Ureter (tissue), 1 donor: ENCODE measurements at regions not wholly inside any gene's neighbourhood (a gene's known extent, or its start where the extent isn't known, plus 50 kb on each side); places are given as distances from the start of the nearest gene placed in this dataset.
"Not testable (repeated sequence)": the region's sequence is repeated elsewhere in the genome, so short reads cannot be mapped to it uniquely, and the experiment has no call there.

Experiments
- DNase-seq: peaks from one replicate; pipeline ENCODE4 v3.0.0-alpha.2; 2020; ENCODE audit warnings: low spot score
- donor health status: DM: yes; HTN: yes; CAD: no.

GRCh38 chr7:66537380-66537779 lies 91.3 kb upstream of the KCTD7 start:
- DNase-seq = no peak

DNA sequence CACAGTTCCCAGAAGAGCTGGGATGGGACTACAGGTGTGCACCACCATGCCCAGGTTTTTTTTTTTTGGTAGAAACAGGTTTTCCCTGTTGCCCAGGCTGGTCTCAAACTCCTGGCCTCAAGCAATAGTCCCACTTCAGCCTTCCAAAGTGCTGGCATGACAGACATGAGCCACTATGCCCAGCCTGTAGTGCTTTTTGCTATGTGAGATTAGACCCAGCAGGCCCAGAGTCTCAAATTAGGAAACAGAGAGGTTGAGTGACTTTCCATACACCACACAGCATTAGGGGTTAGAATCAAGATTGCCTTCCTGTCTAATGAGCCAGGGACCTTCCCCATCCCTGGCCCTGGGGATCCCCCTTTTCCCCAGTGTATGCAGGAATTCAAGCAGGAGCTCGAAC lies 90.8 kb upstream of the KCTD7 start:
- no peak for DNase-seq

- no peak for DNase-seq
Observed at GRCh38 chr7:66539264-66539623, 89.4 kb upstream of the KCTD7 start.

DNA sequence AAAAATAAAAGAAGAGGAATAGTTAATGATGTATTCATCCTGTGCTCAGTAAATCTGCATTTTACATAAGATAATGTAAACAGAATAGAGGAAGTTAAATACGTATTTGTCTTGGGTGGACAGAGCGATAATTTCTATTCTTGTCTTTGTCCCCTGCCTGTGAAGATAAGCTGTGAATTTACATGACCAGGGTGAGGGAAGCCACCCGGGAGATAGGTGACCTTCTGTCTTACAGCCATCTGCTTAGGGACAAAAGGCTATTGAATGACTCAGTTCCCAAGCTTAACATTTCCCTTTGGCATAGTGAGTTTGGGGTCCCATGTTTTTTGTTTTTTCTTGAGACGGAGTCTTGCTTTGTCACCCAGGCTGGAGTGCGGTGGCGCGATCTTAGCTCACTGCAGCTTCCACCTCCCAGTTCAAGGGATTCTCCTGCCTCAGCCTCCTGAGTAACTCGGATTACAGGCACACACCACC lies 88.7 kb upstream of the KCTD7 start:
- DNase-seq = no peak

- DNase-seq = no peak
Observed at GRCh38 chr7:66542049-66542448, 86.6 kb upstream of the KCTD7 start.

DNA sequence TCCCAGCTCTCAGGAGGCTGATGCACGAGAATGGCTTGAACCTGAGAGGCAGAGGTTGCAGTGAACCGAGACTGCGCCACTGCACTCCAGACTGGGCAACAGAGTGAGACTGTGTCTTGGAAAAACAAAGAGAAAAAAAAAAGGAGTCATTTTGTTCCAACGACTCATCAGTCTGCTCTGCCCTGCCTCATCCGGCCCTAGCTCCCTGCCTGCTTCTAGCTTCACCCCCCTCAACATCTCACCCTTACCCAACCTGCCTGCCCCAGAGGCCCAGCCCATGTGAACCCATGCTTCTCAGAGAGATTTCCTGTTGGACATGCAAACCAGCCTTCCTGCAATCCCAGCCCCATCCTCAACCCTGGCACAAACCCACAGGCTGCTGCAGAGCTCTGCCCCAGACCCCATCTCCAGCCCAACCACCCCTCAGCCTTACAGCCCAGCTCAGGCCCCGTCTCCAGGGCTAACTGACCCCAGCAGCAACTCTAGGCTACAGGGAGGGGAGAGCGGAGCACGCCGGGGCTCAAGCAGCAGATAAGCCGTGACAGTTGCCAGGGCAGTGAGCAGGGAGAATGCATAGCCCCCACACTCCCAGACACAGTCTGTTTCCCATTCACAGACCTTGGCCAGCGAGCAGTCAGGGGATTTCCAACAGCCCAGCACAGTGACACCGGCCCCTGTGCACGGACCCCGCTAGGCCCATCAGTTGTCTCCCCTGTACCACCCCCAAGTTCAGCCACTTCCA lies 86.0 kb upstream of the KCTD7 start:
- no peak for DNase-seq

- DNase-seq = no peak
Observed at GRCh38 chr7:66549466-66549865, 79.2 kb upstream of the KCTD7 start.

- no peak for DNase-seq
Observed at GRCh38 chr7:66553001-66553400, 75.7 kb upstream of the KCTD7 start.

- not testable (repeated sequence) for DNase-seq
Observed at GRCh38 chr7:66553675-66554074, 75.0 kb upstream of the KCTD7 start.

GRCh38 chr7:66554291-66554690 lies 74.4 kb upstream of the KCTD7 start:
- DNase-seq = not testable (repeated sequence)

DNA sequence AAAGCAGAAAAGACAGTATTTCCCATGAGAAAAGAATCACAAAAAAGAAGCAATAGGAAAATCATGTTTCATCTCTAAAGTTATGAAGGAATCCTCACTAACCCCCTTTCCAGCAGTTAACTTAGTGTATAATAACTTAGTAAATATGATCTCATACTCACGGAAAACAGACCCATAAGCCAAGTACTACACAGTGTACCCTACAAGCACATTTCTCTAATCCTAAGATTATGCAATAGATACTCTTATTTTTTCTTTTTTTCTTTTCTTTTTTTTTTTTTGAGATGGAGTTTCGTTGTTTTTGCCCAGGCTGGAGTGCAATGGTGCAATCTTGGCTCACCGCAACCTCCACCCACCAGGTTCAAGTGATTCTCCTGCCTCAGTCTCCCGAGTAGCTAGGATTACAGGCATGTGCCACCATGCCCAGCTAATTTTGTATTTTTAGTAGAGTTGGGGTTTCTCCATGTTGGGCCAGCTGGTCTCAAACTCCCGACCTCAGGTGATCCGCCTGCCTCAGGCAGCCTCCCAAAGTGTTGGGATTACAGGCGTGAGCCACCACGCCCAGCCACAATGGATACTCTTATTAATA lies 73.7 kb upstream of the KCTD7 start:
- DNase-seq = not testable (repeated sequence)

DNA sequence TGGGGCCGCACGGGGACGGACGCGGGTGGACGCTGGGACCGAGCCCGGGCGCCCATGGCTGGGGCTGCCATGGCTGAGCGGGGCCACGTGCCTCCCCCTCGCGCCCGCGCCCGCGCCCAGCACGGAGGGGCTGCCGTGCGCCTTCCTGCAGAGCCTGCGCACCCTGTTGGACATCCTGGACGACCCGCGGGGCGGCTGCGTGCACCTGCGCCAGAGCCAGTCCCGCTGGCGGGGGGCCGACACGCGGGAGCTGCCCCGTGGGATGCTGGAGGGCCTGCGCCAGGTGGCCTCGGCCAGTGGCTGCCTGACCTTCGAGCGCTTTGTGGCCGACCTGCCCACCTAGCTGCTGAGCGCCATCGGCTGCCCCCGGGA lies 72.5 kb upstream of the KCTD7 start:
- DNase-seq = no peak

DNA sequence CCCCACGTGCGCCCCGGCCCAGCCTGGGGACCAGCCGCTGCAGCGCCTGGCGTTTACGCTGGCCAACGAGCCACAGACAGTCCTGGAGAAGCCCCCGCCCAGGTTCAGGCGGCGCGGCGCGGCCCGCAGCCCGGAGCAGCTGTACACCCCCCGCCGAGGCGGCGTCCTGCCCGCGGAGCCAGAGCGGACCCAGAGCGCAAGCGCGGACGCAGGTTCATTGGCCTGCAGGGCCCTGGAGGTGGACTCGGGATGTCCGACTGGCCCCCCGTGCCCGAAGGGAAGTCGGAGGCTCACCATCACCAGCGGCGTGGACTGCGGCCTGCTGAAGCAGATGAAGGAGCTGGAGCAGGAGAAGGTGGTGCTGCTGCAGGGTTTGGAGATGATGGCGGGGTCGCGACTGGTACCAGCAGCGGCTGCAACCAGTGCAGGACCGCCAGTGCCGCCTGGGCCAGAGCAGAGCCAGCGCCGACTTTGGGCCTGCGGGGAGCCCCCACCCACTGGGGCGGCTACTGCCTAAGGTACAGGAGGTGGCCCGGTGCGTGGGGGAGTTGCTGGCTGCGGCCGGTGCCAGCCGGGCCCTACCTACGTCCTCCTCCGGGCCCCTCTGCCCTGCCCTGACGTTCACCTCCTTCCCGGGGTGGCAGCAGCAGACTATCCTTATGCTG lies 72.0 kb upstream of the KCTD7 start:
- DNase-seq = no peak

- DNase-seq = peak; percentile 74
Observed at GRCh38 chr7:66557214-66558200, 71.2 kb upstream of the KCTD7 start.

GRCh38 chr7:66558201-66558641 lies 70.5 kb upstream of the KCTD7 start:
- no peak for DNase-seq

DNA sequence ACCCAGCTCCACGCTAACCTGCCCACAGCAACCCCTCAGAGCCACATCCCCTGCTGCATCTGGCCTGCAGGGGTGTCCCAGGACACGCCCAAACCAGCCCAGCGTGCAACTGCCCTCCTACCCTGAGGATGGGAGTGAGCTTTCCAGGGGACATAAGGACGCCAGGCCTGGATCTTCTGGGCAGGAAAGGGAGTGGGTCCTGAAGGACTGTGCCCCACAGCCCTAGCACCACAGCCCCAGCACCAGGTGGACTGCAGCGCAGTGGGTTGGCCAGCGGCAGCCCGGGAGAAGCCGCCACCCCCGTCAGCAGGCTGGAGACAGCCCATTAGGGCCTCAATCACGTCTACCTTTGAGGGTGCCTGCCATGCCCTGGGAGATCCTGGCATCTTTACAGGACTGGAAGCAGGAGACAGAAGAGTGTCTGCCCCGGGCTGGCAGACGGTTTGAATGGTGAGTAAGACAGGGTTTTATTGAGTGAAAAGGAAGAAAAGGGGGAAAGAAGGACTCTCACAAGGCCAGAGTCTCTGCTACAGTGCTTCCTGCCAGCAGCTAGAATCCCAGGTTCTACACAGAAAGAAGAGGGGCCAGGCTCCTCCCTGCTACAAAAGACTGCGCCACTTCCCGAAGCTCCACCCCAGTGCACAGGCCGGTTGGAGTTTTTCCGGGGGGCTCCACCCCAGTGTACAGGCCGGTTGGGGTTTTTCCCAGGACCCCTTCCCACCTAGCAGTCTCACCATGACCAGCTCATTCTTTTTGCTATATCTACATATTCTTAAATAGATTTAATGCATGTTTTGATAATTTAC lies 69.8 kb upstream of the KCTD7 start:
- DNase-seq = no peak

DNA sequence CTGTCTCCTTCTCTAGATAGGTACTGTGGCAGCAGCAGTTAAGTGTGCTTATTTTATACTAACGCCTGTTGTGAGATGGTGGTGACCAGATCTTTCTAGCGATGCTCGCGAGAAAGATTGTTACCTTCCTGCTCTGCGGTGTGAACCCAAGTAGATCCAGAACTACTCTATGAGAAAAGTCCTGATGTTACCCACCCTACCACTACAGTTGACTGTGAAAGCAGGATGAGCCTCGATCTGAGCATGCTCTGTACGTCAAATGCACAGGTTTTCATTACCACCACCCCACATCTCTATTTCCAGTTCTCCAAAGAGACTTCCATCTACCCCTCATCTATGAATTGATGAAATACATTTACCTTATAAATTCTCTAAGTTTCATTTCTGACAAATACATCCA lies 64.6 kb upstream of the KCTD7 start:
- no peak for DNase-seq

DNA sequence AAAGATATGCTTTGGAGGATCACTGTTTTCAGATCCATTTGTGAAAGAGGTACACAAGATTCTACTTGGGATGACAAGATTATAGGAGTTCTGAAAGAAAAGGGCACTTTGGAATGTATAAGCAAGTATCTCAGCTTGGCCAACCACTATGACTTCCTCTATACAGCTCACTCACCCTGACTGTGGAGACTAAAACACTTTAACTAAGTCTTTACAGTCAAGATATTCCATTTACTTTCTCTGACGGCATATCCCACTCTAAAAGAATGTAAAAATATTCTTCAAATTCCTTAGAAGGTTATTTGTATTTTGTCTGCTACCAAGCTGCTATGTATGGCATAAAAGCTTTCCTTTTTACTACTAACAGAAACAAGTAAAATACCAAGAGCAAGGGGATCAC lies 58.5 kb upstream of the KCTD7 start:
- DNase-seq = not testable (repeated sequence)

GRCh38 chr7:66571568-66571967 lies 57.1 kb upstream of the KCTD7 start:
- no peak for DNase-seq

GRCh38 chr7:66573782-66574495 lies 54.7 kb upstream of the KCTD7 start:
- DNase-seq = not testable (repeated sequence)
